OCI-LY3 (cell line): ENCODE measurements at regions not wholly inside any gene's neighbourhood (a gene's known extent, or its start where the extent isn't known, plus 50 kb on each side); places are given as distances from the start of the nearest gene placed in this dataset.

Experiments
- CTCF ChIP-seq: fragments of 200-600, 300-600 bp; sonication (generic); IDR thresholded peaks from 2 replicates; pipeline ENCODE4 v1.5.1; 2014; ENCODE audit warnings: antibody characterized with exemption, low read length, low read depth
- EZH2phosphoT487 ChIP-seq: fragments of 200-600 bp; shearing (Covaris generic); IDR thresholded peaks from 2 replicates; pipeline ENCODE4 v1.6.1; 2018; ENCODE audit warnings: antibody characterized with exemption, mixed run types, low read depth

GRCh38 chr3:105144837-105145236, 221.9 kb upstream of the ALCAM start:
- no peak for TF ChIP-seq CTCF
- TF ChIP-seq EZH2phosphoT487, result no peak
